ENCODE measurements at regions not wholly inside any gene's neighbourhood (a gene's known extent, or its start where the extent isn't known, plus 50 kb on each side); places are given as distances from the start of the nearest gene placed in this dataset.

DNA sequence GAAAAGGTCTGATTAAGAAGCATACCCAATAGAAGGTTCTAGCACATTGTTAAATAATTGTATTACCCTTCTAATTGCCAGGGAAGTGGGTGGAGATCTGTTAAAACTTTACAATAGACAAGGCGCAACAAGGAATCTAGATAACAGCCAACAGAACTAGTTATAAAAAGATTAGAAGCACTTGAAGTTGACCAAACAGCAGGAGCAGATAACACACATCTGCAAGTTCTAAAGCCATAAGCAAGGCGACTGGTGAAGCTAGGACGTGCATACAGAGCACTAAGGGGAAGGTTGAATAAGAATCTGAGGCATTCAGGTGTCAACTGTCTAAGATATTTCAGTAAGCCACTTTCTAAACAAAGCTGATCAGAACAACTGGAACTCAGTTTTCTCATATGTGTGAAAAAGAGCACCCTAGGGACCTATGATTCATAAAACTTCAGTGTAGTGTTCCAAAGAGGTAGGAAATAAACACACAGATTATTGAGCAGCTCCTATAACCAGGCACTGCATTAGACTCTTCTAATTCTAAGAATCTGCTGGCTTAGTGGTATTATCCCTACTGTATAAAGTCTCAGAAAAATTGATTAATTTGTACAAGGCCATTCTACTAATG is 111.2 kb downstream of the SAMD9 start:
- H3K27me3 ChIP-seq (ENCODE audit: insufficient read depth, low read length, poor library complexity): no peaks in the 10 kb centered on the region
- no peaks in the 10 kb centered on the region for H3K9me3 ChIP-seq (ENCODE audit: insufficient read depth, low read length, severe bottlenecking)
- H3K9ac ChIP-seq (ENCODE audit: low read depth, low read length): no peak overlapping the region
- ATAC-seq (ENCODE audit: insufficient read depth, low read depth): no peak
- no peaks in the 10 kb centered on the region for H4K20me1 ChIP-seq (ENCODE audit: insufficient read depth, low read length)
- DNase-seq: no peak
- no peaks in the 10 kb centered on the region for H3K4me1 ChIP-seq (ENCODE audit: insufficient read depth, low read length)
- no peak overlapping the region for H3K4me2 ChIP-seq (ENCODE audit: insufficient read depth, low read length)
- no peak overlapping the region for H2AFZ ChIP-seq (ENCODE audit: low read depth, low read length)
- no peaks in the 10 kb centered on the region for H3K36me3 ChIP-seq (ENCODE audit: insufficient read depth, low read length)
- no peak overlapping the region for H3K27ac ChIP-seq (ENCODE audit: low read length)
- TF ChIP-seq EZH2 (IDR thresholded peaks at IDR 0.05; ENCODE audit: borderline replicate concordance, low read depth, low read length, severe bottlenecking): no peak
- TF ChIP-seq CTCF (IDR thresholded peaks at IDR 0.05; ENCODE audit: borderline replicate concordance, extremely low read depth, low read length, poor library complexity, severe bottlenecking): no peak
- no peaks in the 10 kb centered on the region for H3K79me2 ChIP-seq (ENCODE audit: insufficient read depth, low read length)
- no peak overlapping the region for H3K4me3 ChIP-seq (ENCODE audit: low read depth in 1 of 2, low read length in 2 of 2)

DNA sequence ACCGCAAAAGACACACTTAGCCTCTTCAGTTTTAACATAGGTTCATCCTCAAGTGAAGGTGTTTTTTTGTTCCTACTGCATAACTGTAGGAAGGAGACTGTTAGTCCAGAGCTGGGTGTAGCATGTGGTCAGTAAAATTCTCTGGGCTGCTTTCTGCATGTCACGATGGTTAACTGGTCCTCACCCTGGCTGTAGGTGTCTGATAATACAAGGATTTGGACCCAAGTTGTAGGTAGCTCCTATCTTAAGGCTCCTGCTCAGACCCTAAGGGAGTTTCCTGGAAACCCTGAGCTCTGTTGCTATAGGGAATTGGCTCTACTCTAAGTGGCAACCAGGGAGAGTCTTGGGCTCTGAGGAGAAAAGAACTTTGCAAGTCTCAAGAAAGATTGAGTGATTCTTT is 112.9 kb downstream of the SAMD9 start:
- ATAC-seq (ENCODE audit: insufficient read depth, low read depth): no peak
- no peak overlapping the region for H2AFZ ChIP-seq (ENCODE audit: low read depth, low read length)

DNA sequence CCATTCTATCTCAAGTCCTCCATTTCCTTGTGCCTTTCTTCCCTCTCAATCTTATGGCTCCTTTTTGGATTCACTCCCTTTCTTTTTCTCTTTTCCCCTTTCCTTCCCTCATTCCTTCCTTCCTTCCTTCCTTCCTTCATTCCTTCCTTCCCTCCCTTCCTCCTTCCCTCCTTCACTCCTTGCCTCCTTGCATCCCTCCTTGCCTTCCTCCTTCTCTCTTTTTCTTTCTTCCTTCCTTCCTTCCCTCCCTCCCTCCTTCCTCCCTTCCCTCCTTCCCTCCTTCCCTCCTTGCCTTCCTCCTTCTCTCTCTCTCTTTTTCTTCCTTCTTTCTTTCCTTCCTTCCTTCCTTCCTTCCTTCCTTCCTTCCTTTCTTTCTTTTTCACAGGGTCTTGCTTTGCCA is 120.1 kb downstream of the SAMD9 start:
- Histone ChIP-seq H3K36me3 (ENCODE audit: insufficient read depth, low read length) (no peaks in the 10 kb centered on the region), H3K27me3 (ENCODE audit: insufficient read depth, low read length, poor library complexity) (peaks cover 9% of the 10 kb centered on the region), H3K4me3 (ENCODE audit: low read depth in 1 of 2, low read length in 2 of 2) (no peak overlapping the region), H3K4me2 (ENCODE audit: insufficient read depth, low read length) (no peak overlapping the region), H3K9me3 (ENCODE audit: insufficient read depth, low read length, severe bottlenecking) (no peaks in the 10 kb centered on the region), H3K9ac (ENCODE audit: low read depth, low read length) (no peak overlapping the region), H3K4me1 (ENCODE audit: insufficient read depth, low read length) (no peaks in the 10 kb centered on the region), H2AFZ (ENCODE audit: low read depth, low read length) (no peak overlapping the region), H3K79me2 (ENCODE audit: insufficient read depth, low read length) (no peaks in the 10 kb centered on the region), H4K20me1 (ENCODE audit: insufficient read depth, low read length) (no peaks in the 10 kb centered on the region), H3K27ac (ENCODE audit: low read length) (no peak overlapping the region)
- TF ChIP-seq CTCF (IDR thresholded peaks at IDR 0.05; ENCODE audit: borderline replicate concordance, extremely low read depth, low read length, poor library complexity, severe bottlenecking) (no peak), EZH2 (IDR thresholded peaks at IDR 0.05; ENCODE audit: borderline replicate concordance, low read depth, low read length, severe bottlenecking) (no peak)
- ATAC-seq (ENCODE audit: insufficient read depth, low read depth) (no peak), DNase-seq (no peak)

More for the DNA sequence above, 112.9 kb downstream of the SAMD9 start:
- no peaks in the 10 kb centered on the region for H3K79me2 ChIP-seq (ENCODE audit: insufficient read depth, low read length)
- H3K27me3 ChIP-seq (ENCODE audit: insufficient read depth, low read length, poor library complexity): peaks cover 6% of the 10 kb centered on the region
- H3K9me3 ChIP-seq (ENCODE audit: insufficient read depth, low read length, severe bottlenecking): no peaks in the 10 kb centered on the region
- DNase-seq: no peak
- no peak overlapping the region for H3K27ac ChIP-seq (ENCODE audit: low read length)
- no peaks in the 10 kb centered on the region for H3K36me3 ChIP-seq (ENCODE audit: insufficient read depth, low read length)
- H3K4me3 ChIP-seq (ENCODE audit: low read depth in 1 of 2, low read length in 2 of 2): no peak overlapping the region
- no peak for TF ChIP-seq CTCF (IDR thresholded peaks at IDR 0.05; ENCODE audit: borderline replicate concordance, extremely low read depth, low read length, poor library complexity, severe bottlenecking)
- no peak for TF ChIP-seq EZH2 (IDR thresholded peaks at IDR 0.05; ENCODE audit: borderline replicate concordance, low read depth, low read length, severe bottlenecking)
- H4K20me1 ChIP-seq (ENCODE audit: insufficient read depth, low read length): no peaks in the 10 kb centered on the region
- no peak overlapping the region for H3K9ac ChIP-seq (ENCODE audit: low read depth, low read length)
- no peaks in the 10 kb centered on the region for H3K4me1 ChIP-seq (ENCODE audit: insufficient read depth, low read length)
- no peak overlapping the region for H3K4me2 ChIP-seq (ENCODE audit: insufficient read depth, low read length)
